Pancreas (tissue), 10 donors: ENCODE measurements at regions not wholly inside any gene's neighbourhood (a gene's known extent, or its start where the extent isn't known, plus 50 kb on each side); places are given as distances from the start of the nearest gene placed in this dataset.

Source experiments
- ATAC-seq, 4 donors: fragments of 200-7000 bp; cut with Tn5 transposase; one replicate each; pipeline versions ENCODE4 v1.8.0 to v1.9.1; 2020; ENCODE audit warnings: mild to moderate bottlenecking in 4 of 4, moderate library complexity in 4 of 4
- DNase-seq, 6 donors: peaks; one replicate each; pipeline ENCODE4 v3.0.0-alpha.2; 2020
- FAIRE-seq: peaks from 2 replicates; lab custom pipeline; 2012; peaks lifted over from hg19 to GRCh38; lab: Jason Lieb, UNC
- H3K27ac ChIP-seq, 4 donors: fragments of 200-600 bp; sonication (generic); 1 replicate in 3 of 4; 2 replicates in 1 of 4; pipeline versions ENCODE4 v1.5.0 to v1.8.0; 2020
- H3K27me3 ChIP-seq, 4 donors: fragments of 200-600 bp; one replicate each; pipeline ENCODE4 v1.8.0; 2021
- H3K36me3 ChIP-seq, 3 donors: fragments of 200-600 bp; sonication (generic) in 1 of 3; one replicate each; pipeline versions ENCODE4 v1.5.0 to v1.8.0; 2020 to 2021
- H3K4me1 ChIP-seq, 3 donors: fragments of 200-600 bp; one replicate each; pipeline ENCODE4 v1.8.0; 2021
- H3K4me3 ChIP-seq, 4 donors: fragments of 200-600 bp; sonication (generic) in 2 of 4; one replicate each; pipeline versions ENCODE4 v1.5.0 to v1.8.0; 2020 to 2021
- H3K9me3 ChIP-seq, 4 donors: fragments of 200-600 bp; one replicate each; pipeline ENCODE4 v1.8.0; 2021
- CTCF ChIP-seq, 4 donors: fragments of 200-600 bp; sonication (generic) in 3 of 4; IDR thresholded peaks; one replicate each; pipeline versions ENCODE4 v1.5.0 to v1.8.0; 2021; ENCODE audit warnings: antibody characterized with exemption in 4 of 4
- WGBS, 2 donors: extraction: QIAGEN DNeasy Blood & Tissue Kit; methylation state at CpG; one replicate each; pipeline ENCODE4 v1.1.7; 2013; 5-methylcytosine and 5-hydroxymethylcytosine counted together
- intact Hi-C, 3 donors: fragments of 100-400 bp; cut with DNase I; formaldehyde crosslinking; loops; one replicate each; pipeline versions ENCODE4 v1.11.1 to v1.14.2; 2022
- donor health status: healthy with polysubstance abuse.
- donor health status: DM: no; HTN: no; CAD: no; lungs with moderate emphysema.
- donor health status: DM: no; HTN: no; CAD: no.
- donor health status: control.
- donor health status: control.
- donor health status: Bipolar disorder and iron deficiency.
- donor health status: DM: yes; HTN: yes; CAD: no.
- donor health status: DM: no; HTN: no; CAD: no.
- donor health status: DM: no; HTN: no; CAD: no.
- donor health status: DM: yes; HTN: yes; CAD: no.

DNA sequence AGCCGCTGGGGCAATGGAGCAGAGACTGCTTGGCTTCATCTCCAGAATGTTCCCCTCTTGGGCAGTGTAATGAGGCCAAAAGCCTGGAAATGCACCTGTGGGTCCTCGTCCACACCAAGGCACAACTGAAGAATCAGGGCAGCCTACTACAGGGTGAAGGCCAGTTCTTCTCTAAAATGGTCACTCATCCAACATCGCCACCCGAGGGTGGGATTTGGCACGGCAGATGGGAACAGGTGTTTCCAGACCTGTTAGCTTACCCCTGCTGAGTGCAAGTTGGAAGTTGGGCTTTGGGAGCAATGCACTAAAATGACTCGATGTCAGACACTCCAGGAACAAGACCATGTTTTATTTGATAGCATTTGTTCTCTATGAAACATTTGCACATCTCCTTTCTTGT lies 543.7 kb downstream of the NPHP4 start:
- Histone ChIP-seq H3K9me3 (no peaks in the 10 kb centered on the region), H3K27me3 (no peaks in the 10 kb centered on the region), H3K27ac (no peak overlapping the region), H3K4me3 (no peak overlapping the region), H3K36me3 (no peaks in the 10 kb centered on the region), H3K4me1 (no peaks in the 10 kb centered on the region)
- intact Hi-C loops = no loop called here
- WGBS, 2 donors = 56 to 68% methylated on average over 6 of the region's 6 CpGs
- no peak for DNase-seq
- ATAC-seq = no peak
- TF ChIP-seq CTCF (IDR thresholded peaks at IDR 0.05) = no peak
- no peak for FAIRE-seq

GRCh38 chr1:5447503-5447960 lies 544.7 kb downstream of the NPHP4 start:
- H3K4me3 ChIP-seq = no peak overlapping the region
- no peaks in the 10 kb centered on the region for H3K27me3 ChIP-seq
- intact Hi-C loops = no loop called here
- no peak overlapping the region for H3K27ac ChIP-seq
- H3K4me1 ChIP-seq = no peaks in the 10 kb centered on the region
- H3K9me3 ChIP-seq = no peaks in the 10 kb centered on the region
- no peak for TF ChIP-seq CTCF (IDR thresholded peaks at IDR 0.05)
- 33 to 45% methylated on average over 6 of the region's 6 CpGs for WGBS, 2 donors
- DNase-seq (no peak), ATAC-seq (peak in 1 of 4 donors; percentile 30), FAIRE-seq (no peak)
- H3K36me3 ChIP-seq = no peaks in the 10 kb centered on the region

- intact Hi-C loops = no loop called here
- H3K27me3 ChIP-seq = no peaks in the 10 kb centered on the region
- H3K4me1 ChIP-seq = no peaks in the 10 kb centered on the region
- H3K4me3 ChIP-seq = no peak overlapping the region
- H3K27ac ChIP-seq = no peak overlapping the region
- H3K9me3 ChIP-seq = no peaks in the 10 kb centered on the region
- WGBS, 2 donors = 27 to 45% methylated on average over 6 of the region's 6 CpGs
- DNase-seq = peak in 1 of 6 donors; percentile 29
- no peak for TF ChIP-seq CTCF (IDR thresholded peaks at IDR 0.05)
- FAIRE-seq = no peak
- H3K36me3 ChIP-seq = no peaks in the 10 kb centered on the region
- ATAC-seq = peak in 2 of 4 donors; percentile 42 to 72
Measured at GRCh38 chr1:5444396-5444795, 547.8 kb downstream of the NPHP4 start.

DNA sequence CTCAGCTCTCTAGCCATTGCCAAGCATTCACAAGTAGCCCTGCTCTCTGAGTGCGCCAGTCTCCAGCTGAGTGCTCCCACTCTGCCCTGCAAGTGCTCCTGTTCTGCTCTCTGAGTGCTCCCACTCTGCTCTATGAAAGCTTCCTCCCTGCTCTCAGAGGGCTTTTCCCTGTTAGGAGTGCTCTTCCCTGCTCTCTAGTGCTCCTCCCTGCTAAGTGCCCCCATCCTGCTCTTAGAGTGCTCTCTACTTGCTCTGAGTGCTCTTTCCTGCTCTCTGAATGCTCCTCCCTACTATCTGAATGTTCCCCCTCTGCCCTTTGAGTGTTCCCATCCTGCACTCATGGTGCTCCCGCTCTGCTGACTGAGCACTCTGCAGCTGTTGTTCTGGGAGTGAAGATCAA lies 555.4 kb downstream of the NPHP4 start:
- WGBS, 2 donors = 73 to 80% methylated on average over 2 of the region's 2 CpGs
- TF ChIP-seq CTCF (IDR thresholded peaks at IDR 0.05) = no peak
- Histone ChIP-seq H3K4me1 (no peaks in the 10 kb centered on the region), H3K27ac (no peak overlapping the region), H3K36me3 (no peaks in the 10 kb centered on the region), H3K4me3 (no peak overlapping the region), H3K27me3 (peaks cover 0 to 2% (median 0%) of the 10 kb centered on the region in 4 donors), H3K9me3 (no peaks in the 10 kb centered on the region)
- intact Hi-C loops = no loop called here
- DNase-seq = no peak
- FAIRE-seq = no peak
- no peak for ATAC-seq

DNA sequence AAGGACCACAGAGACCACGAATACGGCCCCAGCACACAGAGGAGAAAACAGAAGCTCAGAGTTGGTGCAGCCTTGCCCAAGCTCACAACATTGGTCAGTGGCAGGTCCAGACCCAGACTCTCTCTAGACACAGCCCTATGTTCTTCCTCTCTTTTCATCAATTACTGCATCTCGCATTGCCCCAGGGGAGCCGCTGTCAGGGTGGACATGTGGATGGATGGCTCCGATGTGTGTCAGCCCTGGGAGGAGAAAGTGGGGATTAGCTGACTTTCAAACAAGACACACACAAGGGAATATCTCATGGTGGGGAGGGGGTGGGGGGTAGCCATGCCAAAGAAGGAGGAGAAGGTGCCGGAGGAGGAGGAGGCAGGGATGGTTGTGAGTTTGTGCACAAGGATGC lies 556.8 kb downstream of the NPHP4 start:
- no peak for ATAC-seq
- TF ChIP-seq CTCF (IDR thresholded peaks at IDR 0.05) = no peak
- Histone ChIP-seq H3K4me3 (no peak overlapping the region), H3K4me1 (no peaks in the 10 kb centered on the region), H3K27ac (no peak overlapping the region), H3K36me3 (no peaks in the 10 kb centered on the region), H3K9me3 (no peaks in the 10 kb centered on the region), H3K27me3 (peaks cover 0 to 2% (median 0%) of the 10 kb centered on the region in 4 donors)
- intact Hi-C loops = no loop called here
- WGBS, 2 donors = 76 to 77% methylated on average over 6 of the region's 6 CpGs
- no peak for FAIRE-seq
- no peak for DNase-seq
